T-cell (primary cell): ENCODE measurements at regions not wholly inside any gene's neighbourhood (a gene's known extent, or its start where the extent isn't known, plus 50 kb on each side); places are given as distances from the start of the nearest gene placed in this dataset.

Source experiments
- ATAC-seq, 4 experiments: fragments of 200-7000 bp in 3 of 4; fragments of 150-1000 bp in 1 of 4; cut with Tn5 transposase; replicated peaks in 1 of 4; 1 replicate in 3 of 4; 2 replicates in 1 of 4; pipeline ENCODE4 v1.10.0; 2021; ENCODE audit warnings: moderate library complexity in 3 of 4, mild to moderate bottlenecking in 2 of 4, moderate number of reproducible peaks in 1 of 4
- CTCF ChIA-PET, 2 donors: fragments of 300-600 bp; sonication (Branson Sonifier 250); formaldehyde crosslinking; loops; one replicate each; lab custom pipeline; 2022; ENCODE audit warnings: antibody characterized with exemption in 2 of 2; lab: Charles Lee
- POLR2A ChIA-PET, 2 donors: fragments of 300-600 bp; sonication (Branson Sonifier 250); formaldehyde crosslinking; loops; one replicate each; lab custom pipeline; 2022; ENCODE audit warnings: antibody characterized with exemption in 2 of 2; lab: Charles Lee
- DNase-seq, 35 experiments: peaks; one replicate each; pipeline versions ENCODE4 v3.0.0 to v3.0.0-alpha.2; 2013 to 2023
- H3K27ac ChIP-seq: one replicate; pipeline ENCODE4 v1.5.1; 2013; ENCODE audit warnings: low read length
- H3K27me3 ChIP-seq, 2 experiments: replicated peaks in 1 of 2; 1 replicate in 1 of 2; 2 replicates in 1 of 2; pipeline versions ENCODE4 v1.6.1 to v1.7.0; 2013; ENCODE audit warnings: low read length in 1 of 2, mixed read lengths in 1 of 2; ENCODE audit not compliant: control insufficient read depth in 2 of 2, insufficient read depth in 2 of 2; ENCODE audit errors: extremely low read depth in 1 of 2
- H3K36me3 ChIP-seq, 2 donors: 1 replicate in 1 of 2; 2 replicates in 1 of 2; pipeline versions ENCODE4 v1.6.1 to v1.7.0; 2013; ENCODE audit warnings: low read length in 1 of 2; ENCODE audit not compliant: control insufficient read depth in 2 of 2, insufficient read depth in 1 of 2; ENCODE audit errors: extremely low read depth in 1 of 2
- H3K4me1 ChIP-seq, 2 experiments: 1 replicate in 1 of 2; 2 replicates in 1 of 2; pipeline versions ENCODE4 v1.6.1 to v1.7.0; 2013; ENCODE audit warnings: low read length in 2 of 2, mixed read lengths in 1 of 2; ENCODE audit not compliant: insufficient read depth in 2 of 2, control insufficient read depth in 1 of 2; ENCODE audit errors: extremely low read depth in 1 of 2
- H3K4me3 ChIP-seq, 2 donors: 1 replicate in 1 of 2; 2 replicates in 1 of 2; pipeline versions ENCODE4 v1.5.1 to v1.7.0; 2013; ENCODE audit warnings: mild to moderate bottlenecking in 2 of 2, low read length in 1 of 2, moderate library complexity in 1 of 2; ENCODE audit not compliant: control insufficient read depth in 1 of 2; ENCODE audit errors: extremely low read depth in 1 of 2
- H3K9me3 ChIP-seq: 2 replicates; pipeline ENCODE4 v1.7.0; 2013
- H3K27ac Mint-ChIP-seq, 2 donors: one replicate each; pipeline ENCODE4 v1.8.0; 2020 to 2021; ENCODE audit warnings: mild to moderate bottlenecking in 2 of 2, mixed read lengths in 2 of 2
- H3K27me3 Mint-ChIP-seq, 2 donors: one replicate each; pipeline ENCODE4 v1.8.0; 2021 to 2022; ENCODE audit warnings: mixed read lengths in 2 of 2
- H3K36me3 Mint-ChIP-seq: one replicate; pipeline ENCODE4 v1.8.0; 2021; ENCODE audit warnings: mixed read lengths
- H3K4me1 Mint-ChIP-seq, 3 donors: one replicate each; pipeline ENCODE4 v1.8.0; 2020 to 2022; ENCODE audit warnings: mixed read lengths in 3 of 3, mild to moderate bottlenecking in 1 of 3
- H3K4me3 Mint-ChIP-seq, 3 donors: one replicate each; pipeline ENCODE4 v1.8.0; 2020 to 2022; ENCODE audit warnings: mild to moderate bottlenecking in 3 of 3, mixed read lengths in 3 of 3, moderate library complexity in 3 of 3
- H3K9me3 Mint-ChIP-seq, 3 donors: one replicate each; pipeline ENCODE4 v1.8.0; 2020 to 2022; ENCODE audit warnings: mixed read lengths in 3 of 3
- WGBS: methylation state at CpG from one replicate; pipeline ENCODE4 v1.1.5; 2013; ENCODE audit warnings: missing lambda C conversion rate; ENCODE audit not compliant: insufficient coverage; 5-methylcytosine and 5-hydroxymethylcytosine counted together

DNA sequence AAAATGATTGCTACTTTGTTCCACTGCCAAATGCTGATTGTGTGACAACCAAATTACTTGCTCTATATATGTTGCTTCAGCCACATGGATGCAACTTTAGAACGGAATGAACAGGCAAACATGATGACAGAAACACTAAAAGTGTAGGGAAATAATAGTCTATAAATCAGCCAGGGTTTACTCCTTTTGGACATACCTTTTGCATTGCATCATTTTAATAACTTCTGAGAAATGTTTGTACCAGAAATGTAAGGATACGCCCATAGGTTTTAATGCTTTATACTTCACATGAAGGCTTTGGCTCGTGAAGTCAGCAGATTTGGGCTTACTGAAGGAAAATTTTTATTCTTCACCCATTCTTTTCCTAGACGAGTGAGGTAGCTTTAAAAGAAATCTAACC, 141.0 kb downstream of the POSTN start:
- H3K36me3 Mint-ChIP-seq: no peaks in the 10 kb centered on the region
- no peak for ATAC-seq
- H3K9me3 ChIP-seq: no peaks in the 10 kb centered on the region
- no peaks in the 10 kb centered on the region for H3K36me3 ChIP-seq
- H3K27me3 Mint-ChIP-seq: no peaks in the 10 kb centered on the region
- no peak overlapping the region for H3K27ac ChIP-seq
- H3K9me3 Mint-ChIP-seq: peaks cover 15 to 18% (median 17%) of the 10 kb centered on the region in 3 donors
- no peaks in the 10 kb centered on the region for H3K27me3 ChIP-seq
- H3K4me1 ChIP-seq: no peaks in the 10 kb centered on the region
- no peak overlapping the region for H3K27ac Mint-ChIP-seq
- H3K4me3 Mint-ChIP-seq: no peak overlapping the region
- ChIA-PET POLR2A (no interaction called here), CTCF (no interaction called here)
- H3K4me1 Mint-ChIP-seq: no peaks in the 10 kb centered on the region
- DNase-seq: no peak
- WGBS: no CpG with 5 or more reads among the region's 4 CpGs
- no peak overlapping the region for H3K4me3 ChIP-seq

DNA sequence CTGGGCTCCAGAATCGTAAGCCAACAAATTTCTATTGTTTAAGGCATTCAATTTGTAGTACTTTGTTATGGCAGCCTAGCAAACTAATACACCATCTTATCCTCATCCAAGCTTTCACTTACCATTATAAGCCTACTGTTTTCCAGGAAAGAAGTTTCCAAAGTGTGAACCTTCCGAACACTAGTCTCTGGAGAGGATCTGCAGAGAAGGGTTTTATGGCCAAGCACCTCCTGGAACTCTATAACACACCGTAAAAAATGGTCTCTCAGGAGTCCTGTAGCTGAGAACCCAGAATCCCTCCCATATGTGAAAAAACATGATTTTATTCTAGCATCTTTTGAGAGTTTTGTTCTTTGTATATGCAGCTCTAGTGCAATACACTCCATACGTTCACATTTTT, 142.1 kb downstream of the POSTN start:
- Histone ChIP-seq H3K36me3 (no peaks in the 10 kb centered on the region), H3K27me3 (no peaks in the 10 kb centered on the region), H3K4me1 (no peaks in the 10 kb centered on the region), H3K27ac (no peak overlapping the region), H3K9me3 (no peaks in the 10 kb centered on the region), H3K4me3 (no peak overlapping the region)
- Mint-ChIP-seq H3K4me1 (no peaks in the 10 kb centered on the region), H3K9me3 (peaks cover 15 to 18% (median 17%) of the 10 kb centered on the region in 3 donors), H3K27me3 (no peaks in the 10 kb centered on the region), H3K27ac (no peak overlapping the region), H3K4me3 (no peak overlapping the region), H3K36me3 (no peaks in the 10 kb centered on the region)
- CTCF ChIA-PET: no interaction called here
- POLR2A ChIA-PET: no interaction called here
- ATAC-seq (no peak), DNase-seq (no peak)
- WGBS: 71% methylated on average over 1 of the region's 4 CpGs

- H3K9me3 ChIP-seq: no peaks in the 10 kb centered on the region
- no peaks in the 10 kb centered on the region for H3K4me1 ChIP-seq
- no peaks in the 10 kb centered on the region for H3K27me3 Mint-ChIP-seq
- ChIA-PET POLR2A (no interaction called here), CTCF (no interaction called here)
- no peaks in the 10 kb centered on the region for H3K36me3 ChIP-seq
- ATAC-seq: no peak
- H3K27ac Mint-ChIP-seq: no peak overlapping the region
- H3K9me3 Mint-ChIP-seq: peaks cover 15 to 18% (median 17%) of the 10 kb centered on the region in 3 donors
- DNase-seq: no peak
- no peaks in the 10 kb centered on the region for H3K4me1 Mint-ChIP-seq
- H3K4me3 Mint-ChIP-seq: no peak overlapping the region
- no peak overlapping the region for H3K4me3 ChIP-seq
- no peak overlapping the region for H3K27ac ChIP-seq
- WGBS: 60% methylated on average over 1 of the region's 1 CpG
- no peaks in the 10 kb centered on the region for H3K27me3 ChIP-seq
- no peaks in the 10 kb centered on the region for H3K36me3 Mint-ChIP-seq
Measured at GRCh38 chr13:37456041-37456440, 142.5 kb downstream of the POSTN start.

DNA sequence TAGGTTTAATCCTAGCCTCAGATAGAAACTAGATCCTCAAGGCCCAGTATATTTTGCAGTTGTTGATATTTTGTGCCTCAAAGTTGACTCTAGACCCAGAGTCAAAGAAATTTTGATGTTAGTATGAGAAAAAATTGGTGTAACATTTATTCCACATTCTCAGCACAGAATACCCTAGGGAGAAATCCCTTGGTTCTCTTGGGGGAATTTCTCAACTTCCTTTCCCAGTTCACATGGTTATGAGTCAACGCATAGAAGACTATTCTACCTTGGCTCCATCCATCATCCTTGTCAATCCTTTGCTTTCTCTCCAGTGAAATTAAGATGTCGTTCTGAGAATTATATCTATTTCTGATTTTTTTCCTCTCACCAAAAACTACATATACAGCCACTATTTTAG, 145.3 kb downstream of the POSTN start:
- no peaks in the 10 kb centered on the region for H3K27me3 Mint-ChIP-seq
- 20% methylated on average over 1 of the region's 2 CpGs for WGBS
- no peaks in the 10 kb centered on the region for H3K4me1 Mint-ChIP-seq

DNA sequence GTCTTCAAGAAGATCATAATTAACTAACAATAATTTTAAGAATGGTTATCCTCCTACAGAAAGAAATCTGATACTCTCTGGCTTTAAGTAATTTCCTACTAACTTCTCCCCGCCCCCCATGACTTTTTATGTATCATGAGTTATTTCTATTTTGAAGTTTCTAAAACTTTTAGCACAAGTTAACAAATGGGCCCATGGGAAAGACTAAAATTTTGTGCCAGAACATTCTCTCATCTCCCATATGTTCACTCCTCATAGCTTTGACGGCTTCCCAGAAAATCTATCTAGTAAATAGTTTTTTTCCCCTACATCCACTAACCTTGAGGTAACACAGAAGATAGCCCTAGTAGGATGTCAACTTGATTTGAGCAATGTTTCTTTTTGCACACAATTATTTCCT, 148.3 kb downstream of the POSTN start:
- DNase-seq (no peak), ATAC-seq (no peak)
- no CpG with 5 or more reads among the region's 2 CpGs for WGBS
- ChIA-PET POLR2A (no interaction called here), CTCF (no interaction called here)
- Mint-ChIP-seq H3K4me3 (no peak overlapping the region), H3K9me3 (peaks cover 10 to 18% (median 17%) of the 10 kb centered on the region in 3 donors), H3K27me3 (no peaks in the 10 kb centered on the region), H3K4me1 (no peaks in the 10 kb centered on the region), H3K36me3 (no peaks in the 10 kb centered on the region), H3K27ac (no peak overlapping the region)
- no peaks in the 10 kb centered on the region for H3K9me3 ChIP-seq
- no peaks in the 10 kb centered on the region for H3K27me3 ChIP-seq
- no peaks in the 10 kb centered on the region for H3K4me1 ChIP-seq
- no peak overlapping the region for H3K27ac ChIP-seq
- no peak overlapping the region for H3K4me3 ChIP-seq
- no peaks in the 10 kb centered on the region for H3K36me3 ChIP-seq

More for the DNA sequence above, 145.3 kb downstream of the POSTN start:
- no peak for ATAC-seq
- Mint-ChIP-seq H3K9me3 (peaks cover 15 to 20% (median 18%) of the 10 kb centered on the region in 3 donors), H3K27ac (no peak overlapping the region), H3K36me3 (no peaks in the 10 kb centered on the region), H3K4me3 (no peak overlapping the region)
- no peaks in the 10 kb centered on the region for H3K4me1 ChIP-seq
- H3K9me3 ChIP-seq: no peaks in the 10 kb centered on the region
- no peak overlapping the region for H3K27ac ChIP-seq
- POLR2A ChIA-PET: no interaction called here
- no peaks in the 10 kb centered on the region for H3K27me3 ChIP-seq
- CTCF ChIA-PET: no interaction called here
- no peak for DNase-seq
- no peak overlapping the region for H3K4me3 ChIP-seq
- H3K36me3 ChIP-seq: no peaks in the 10 kb centered on the region

DNA sequence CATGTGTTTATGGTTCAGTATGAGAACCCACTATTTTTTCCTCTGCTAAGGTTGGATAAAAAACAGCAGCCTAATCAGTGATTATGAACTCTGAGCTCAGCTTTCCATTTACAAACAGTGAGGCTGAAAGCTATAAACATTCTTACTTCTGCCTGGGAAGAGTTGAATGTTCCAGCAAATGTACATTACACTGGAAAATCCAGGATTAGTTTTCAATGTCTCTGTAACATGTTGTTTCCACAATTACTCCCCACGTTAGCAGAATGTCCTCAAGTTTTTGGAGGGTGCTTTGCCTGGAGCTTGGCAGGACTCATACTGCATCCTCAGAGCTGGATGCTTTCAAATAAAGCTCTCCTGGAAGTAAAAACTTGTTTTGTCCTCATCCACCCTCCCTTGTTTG, 150.4 kb downstream of the POSTN start:
- H3K27me3 Mint-ChIP-seq: no peaks in the 10 kb centered on the region
- no peaks in the 10 kb centered on the region for H3K4me1 Mint-ChIP-seq
- no peak overlapping the region for H3K27ac Mint-ChIP-seq
- Histone ChIP-seq H3K27ac (no peak overlapping the region), H3K4me3 (no peak overlapping the region), H3K4me1 (no peaks in the 10 kb centered on the region), H3K9me3 (no peaks in the 10 kb centered on the region), H3K36me3 (no peaks in the 10 kb centered on the region), H3K27me3 (no peaks in the 10 kb centered on the region)
- DNase-seq: no peak
- no peak for ATAC-seq
- ChIA-PET CTCF (no interaction called here), POLR2A (no interaction called here)
- H3K4me3 Mint-ChIP-seq: no peak overlapping the region
- no peaks in the 10 kb centered on the region for H3K36me3 Mint-ChIP-seq
- WGBS: no CpG with 5 or more reads among the region's 1 CpG
- H3K9me3 Mint-ChIP-seq: peaks cover 0 to 5% (median 0%) of the 10 kb centered on the region in 3 donors

DNA sequence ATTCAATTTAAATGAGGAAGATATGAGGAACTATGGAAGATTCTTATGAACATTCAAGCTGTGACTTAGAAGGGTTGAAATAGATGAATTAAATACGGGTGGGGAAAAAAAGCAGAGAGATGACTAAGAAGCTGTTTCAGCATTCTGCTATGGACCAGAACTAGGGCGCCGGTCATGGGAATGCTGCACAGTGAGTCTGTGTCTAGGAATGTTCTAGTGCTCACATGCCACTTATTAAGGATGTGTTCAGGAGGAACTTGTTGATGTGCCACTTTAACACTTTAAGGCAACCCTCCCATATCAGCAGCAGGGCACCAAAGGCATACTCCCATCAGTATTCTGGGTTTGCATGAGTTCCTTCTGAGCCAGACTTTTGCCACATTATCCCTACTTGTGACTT, 152.1 kb downstream of the POSTN start:
- POLR2A ChIA-PET: no interaction called here
- no peak overlapping the region for H3K27ac Mint-ChIP-seq

More for the DNA sequence above, 152.1 kb downstream of the POSTN start:
- Histone ChIP-seq H3K36me3 (no peaks in the 10 kb centered on the region), H3K4me3 (no peak overlapping the region), H3K27ac (no peak overlapping the region), H3K27me3 (no peaks in the 10 kb centered on the region), H3K4me1 (no peaks in the 10 kb centered on the region), H3K9me3 (no peaks in the 10 kb centered on the region)
- Mint-ChIP-seq H3K36me3 (no peaks in the 10 kb centered on the region), H3K9me3 (peaks cover 0 to 5% (median 0%) of the 10 kb centered on the region in 3 donors), H3K4me1 (no peaks in the 10 kb centered on the region), H3K4me3 (no peak overlapping the region), H3K27me3 (no peaks in the 10 kb centered on the region)
- WGBS: 71% methylated on average over 1 of the region's 3 CpGs
- no peak for ATAC-seq
- CTCF ChIA-PET: no interaction called here
- DNase-seq: no peak
